Lower leg skin (tissue), 3 donors: ENCODE measurements at regions not wholly inside any gene's neighbourhood (a gene's known extent, or its start where the extent isn't known, plus 50 kb on each side); places are given as distances from the start of the nearest gene placed in this dataset.

Experiments
- POLR2A ChIP-seq, 2 donors: fragments of 450-650 bp; IDR thresholded peaks; one replicate each; pipeline ENCODE4 v1.6.1; 2016 to 2017; ENCODE audit warnings: antibody characterized with exemption in 2 of 2, mild to moderate bottlenecking in 1 of 2, moderate library complexity in 1 of 2
- TF ChIP-seq, protein P1 (sequence below), 3 donors: fragments of 450-650 bp; IDR thresholded peaks; one replicate each; pipeline ENCODE4 v1.5.1; 2016; ENCODE audit warnings: antibody characterized with exemption in 3 of 3, mild to moderate bottlenecking in 3 of 3, moderate library complexity in 2 of 3

DNA sequence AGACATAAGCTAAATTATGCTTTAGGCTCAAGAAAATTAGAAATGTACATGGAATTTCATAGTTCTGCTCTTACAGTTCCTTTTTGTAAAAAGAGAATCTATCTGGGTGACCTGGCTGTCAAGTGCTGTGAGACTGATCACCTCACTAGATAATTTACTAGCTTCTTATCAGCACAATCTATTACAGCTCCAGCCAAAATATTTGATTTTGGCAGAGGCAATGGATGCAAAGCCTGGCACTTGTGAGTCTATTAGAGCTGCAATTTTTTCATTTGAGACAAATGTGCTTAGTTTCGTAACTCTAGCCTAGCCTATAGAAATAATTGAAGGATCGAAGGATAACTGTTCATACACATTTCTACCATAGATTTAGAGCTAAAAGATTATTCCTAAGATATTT is 927.5 kb downstream of the SLC6A15 start:
- TF ChIP-seq, protein P1, sequence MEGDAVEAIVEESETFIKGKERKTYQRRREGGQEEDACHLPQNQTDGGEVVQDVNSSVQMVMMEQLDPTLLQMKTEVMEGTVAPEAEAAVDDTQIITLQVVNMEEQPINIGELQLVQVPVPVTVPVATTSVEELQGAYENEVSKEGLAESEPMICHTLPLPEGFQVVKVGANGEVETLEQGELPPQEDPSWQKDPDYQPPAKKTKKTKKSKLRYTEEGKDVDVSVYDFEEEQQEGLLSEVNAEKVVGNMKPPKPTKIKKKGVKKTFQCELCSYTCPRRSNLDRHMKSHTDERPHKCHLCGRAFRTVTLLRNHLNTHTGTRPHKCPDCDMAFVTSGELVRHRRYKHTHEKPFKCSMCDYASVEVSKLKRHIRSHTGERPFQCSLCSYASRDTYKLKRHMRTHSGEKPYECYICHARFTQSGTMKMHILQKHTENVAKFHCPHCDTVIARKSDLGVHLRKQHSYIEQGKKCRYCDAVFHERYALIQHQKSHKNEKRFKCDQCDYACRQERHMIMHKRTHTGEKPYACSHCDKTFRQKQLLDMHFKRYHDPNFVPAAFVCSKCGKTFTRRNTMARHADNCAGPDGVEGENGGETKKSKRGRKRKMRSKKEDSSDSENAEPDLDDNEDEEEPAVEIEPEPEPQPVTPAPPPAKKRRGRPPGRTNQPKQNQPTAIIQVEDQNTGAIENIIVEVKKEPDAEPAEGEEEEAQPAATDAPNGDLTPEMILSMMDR (IDR thresholded peaks at IDR 0.05), result no peak
- TF ChIP-seq POLR2A (IDR thresholded peaks at IDR 0.05), result no peak
